Epithelial cell of proximal tubule (primary cell): ENCODE measurements at regions not wholly inside any gene's neighbourhood (a gene's known extent, or its start where the extent isn't known, plus 50 kb on each side); places are given as distances from the start of the nearest gene placed in this dataset.

ENCODE experiments used
- DNase-seq: peaks from one replicate; pipeline ENCODE4 v3.0.0-alpha.2; 2011; ENCODE audit warnings: low read depth
- H3K4me3 ChIP-seq: 2 replicates; pipeline ENCODE4 v1.5.1; 2011; ENCODE audit warnings: low read depth, mild to moderate bottlenecking, low read length
- TF ChIP-seq, protein P1 (sequence below): conservative IDR thresholded peaks from 2 replicates; pipeline ENCODE4 v1.5.1; 2012; ENCODE audit warnings: low read depth, mild to moderate bottlenecking, low read length

- no peak overlapping the region for H3K4me3 ChIP-seq
- TF ChIP-seq, protein P1, sequence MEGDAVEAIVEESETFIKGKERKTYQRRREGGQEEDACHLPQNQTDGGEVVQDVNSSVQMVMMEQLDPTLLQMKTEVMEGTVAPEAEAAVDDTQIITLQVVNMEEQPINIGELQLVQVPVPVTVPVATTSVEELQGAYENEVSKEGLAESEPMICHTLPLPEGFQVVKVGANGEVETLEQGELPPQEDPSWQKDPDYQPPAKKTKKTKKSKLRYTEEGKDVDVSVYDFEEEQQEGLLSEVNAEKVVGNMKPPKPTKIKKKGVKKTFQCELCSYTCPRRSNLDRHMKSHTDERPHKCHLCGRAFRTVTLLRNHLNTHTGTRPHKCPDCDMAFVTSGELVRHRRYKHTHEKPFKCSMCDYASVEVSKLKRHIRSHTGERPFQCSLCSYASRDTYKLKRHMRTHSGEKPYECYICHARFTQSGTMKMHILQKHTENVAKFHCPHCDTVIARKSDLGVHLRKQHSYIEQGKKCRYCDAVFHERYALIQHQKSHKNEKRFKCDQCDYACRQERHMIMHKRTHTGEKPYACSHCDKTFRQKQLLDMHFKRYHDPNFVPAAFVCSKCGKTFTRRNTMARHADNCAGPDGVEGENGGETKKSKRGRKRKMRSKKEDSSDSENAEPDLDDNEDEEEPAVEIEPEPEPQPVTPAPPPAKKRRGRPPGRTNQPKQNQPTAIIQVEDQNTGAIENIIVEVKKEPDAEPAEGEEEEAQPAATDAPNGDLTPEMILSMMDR = no peak
- no peak for DNase-seq
Observed at GRCh38 chr16:55943267-55943666, 68.1 kb upstream of the CES5A start.

DNA sequence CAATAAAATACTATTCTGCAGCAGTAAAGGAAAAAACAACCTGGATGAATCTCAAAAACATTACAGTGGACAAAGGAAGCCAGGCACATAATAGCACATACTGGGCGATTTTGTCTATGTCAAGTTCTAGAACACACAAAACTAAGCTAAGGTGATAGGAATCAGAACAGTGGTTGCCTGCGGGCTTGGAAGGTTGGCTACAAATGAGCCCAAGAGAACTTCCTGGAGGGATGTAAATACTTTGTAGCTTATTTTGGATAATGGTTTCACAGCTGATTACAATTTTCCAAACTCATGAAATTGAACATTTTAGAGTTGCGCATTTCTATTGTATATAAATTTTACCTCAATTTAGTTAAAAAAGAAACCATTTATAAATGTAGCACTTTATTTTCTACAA lies 67.6 kb upstream of the CES5A start:
- TF ChIP-seq, protein P1 = no peak
- no peak overlapping the region for H3K4me3 ChIP-seq
- DNase-seq = no peak

DNA sequence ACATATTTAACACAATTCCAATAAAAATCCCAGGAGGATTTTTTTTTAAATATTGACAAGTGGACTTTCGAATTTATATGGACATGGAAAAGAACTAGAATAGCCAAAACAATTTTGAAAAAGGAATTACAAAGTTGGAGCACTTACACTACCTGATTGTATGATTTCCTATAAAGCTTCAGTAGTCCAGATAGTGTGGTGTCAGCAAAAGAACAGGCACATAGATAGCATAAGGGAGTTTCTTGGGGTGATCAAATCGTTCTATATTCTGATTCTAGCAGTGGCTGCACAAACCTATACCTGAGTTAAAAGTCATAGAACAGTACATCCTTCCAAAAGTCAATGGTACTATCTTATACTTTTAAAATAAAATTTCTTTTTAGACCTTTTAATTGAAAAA lies 66.4 kb upstream of the CES5A start:
- no peak overlapping the region for H3K4me3 ChIP-seq
- TF ChIP-seq, protein P1 = no peak

DNA sequence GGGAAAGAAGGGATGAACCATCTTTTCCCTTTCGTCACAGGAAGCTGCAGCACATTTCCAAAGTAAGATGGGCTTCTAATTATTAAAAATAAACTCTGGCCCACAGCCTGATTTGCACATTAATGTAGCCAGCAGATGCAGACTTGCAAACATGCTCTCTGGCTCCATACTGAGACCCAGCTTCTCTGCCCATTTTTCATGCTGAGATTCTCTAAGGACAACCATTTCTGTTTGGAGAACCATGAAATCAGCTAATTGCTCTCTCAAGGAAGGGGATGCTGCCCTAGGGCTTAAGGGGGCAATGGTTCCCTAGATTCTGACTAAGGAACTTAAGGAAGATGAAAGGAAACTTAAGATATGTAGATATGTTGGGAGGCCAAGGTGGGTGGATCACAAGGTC lies 63.0 kb upstream of the CES5A start:
- TF ChIP-seq, protein P1 = no peak
- no peak for DNase-seq
- no peak overlapping the region for H3K4me3 ChIP-seq

More for the DNA sequence above, 66.4 kb upstream of the CES5A start:
- no peak for DNase-seq

- no peak for DNase-seq
- TF ChIP-seq, protein P1 = no peak
- no peak overlapping the region for H3K4me3 ChIP-seq
Observed at GRCh38 chr16:55933038-55933437, 57.9 kb upstream of the CES5A start.

DNA sequence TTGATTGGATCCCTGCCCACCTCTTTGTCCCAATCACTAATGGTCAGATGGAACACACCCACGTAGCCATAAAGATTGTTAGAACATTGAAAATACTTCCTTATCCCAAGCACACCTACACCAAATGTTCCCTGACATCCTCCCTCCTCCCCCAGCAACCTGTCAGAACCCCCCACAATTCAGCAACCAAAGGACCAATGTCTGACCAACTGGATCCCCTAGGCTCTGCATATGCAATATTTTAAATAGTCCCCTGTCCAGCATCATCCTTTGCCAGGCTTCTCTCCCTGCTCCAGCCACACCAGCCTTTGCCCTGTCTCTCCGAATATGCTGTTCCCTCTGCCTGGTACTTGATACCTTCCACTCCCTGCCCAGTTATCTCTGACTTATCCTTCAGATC lies 54.9 kb upstream of the CES5A start:
- TF ChIP-seq, protein P1 = no peak
- no peak overlapping the region for H3K4me3 ChIP-seq
- no peak for DNase-seq

DNA sequence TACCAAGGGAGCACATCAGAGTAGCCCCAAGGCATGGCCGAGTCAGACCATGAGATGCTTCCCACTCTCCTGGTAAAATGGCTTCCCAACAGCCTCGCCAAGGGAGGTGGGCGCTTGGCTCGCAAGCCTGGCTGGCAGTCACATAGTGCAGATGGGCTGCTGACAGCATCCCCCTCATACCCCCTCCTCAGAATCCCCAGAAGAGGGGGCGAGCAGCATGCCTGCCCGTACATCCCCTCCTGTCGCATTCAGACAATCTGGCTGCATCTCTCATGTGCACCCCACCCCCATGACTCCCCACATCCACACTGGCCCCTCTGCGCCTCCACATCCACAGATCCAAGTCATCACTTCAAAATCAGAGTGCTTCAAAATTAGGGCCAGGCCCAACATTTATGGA lies 54.0 kb upstream of the CES5A start:
- no peak for DNase-seq
- H3K4me3 ChIP-seq = no peak overlapping the region
- TF ChIP-seq, protein P1 = no peak
